ENCODE measurements at regions not wholly inside any gene's neighbourhood (a gene's known extent, or its start where the extent isn't known, plus 50 kb on each side); places are given as distances from the start of the nearest gene placed in this dataset.

- ATAC-seq: no peak
Measured at GRCh38 chr3:44033123-44033522, 208.6 kb upstream of the TOPAZ1 start.

GRCh38 chr3:44036850-44037249, 204.8 kb upstream of the TOPAZ1 start:
- Mint-ChIP-seq H3K27ac (no peak overlapping the region), H3K4me3 (no peak overlapping the region), H3K4me1 (ENCODE audit: low read depth in 2 of 2) (no peaks in the 10 kb centered on the region), H3K9me3 (no peaks in the 10 kb centered on the region), H3K27me3 (peaks cover 11 to 43% of the 10 kb centered on the region in 2 donors), H3K36me3 (no peaks in the 10 kb centered on the region)
- ATAC-seq (no peak), DNase-seq (ENCODE audit: low spot score) (no peak)

More at GRCh38 chr3:44033123-44033522, 208.6 kb upstream of the TOPAZ1 start:
- Mint-ChIP-seq H3K36me3 (no peaks in the 10 kb centered on the region), H3K4me3 (no peak overlapping the region), H3K27ac (no peak overlapping the region), H3K27me3 (peaks cover 14 to 27% of the 10 kb centered on the region in 2 donors), H3K9me3 (no peaks in the 10 kb centered on the region), H3K4me1 (ENCODE audit: low read depth in 2 of 2) (no peaks in the 10 kb centered on the region)
- DNase-seq (ENCODE audit: low spot score): no peak

DNA sequence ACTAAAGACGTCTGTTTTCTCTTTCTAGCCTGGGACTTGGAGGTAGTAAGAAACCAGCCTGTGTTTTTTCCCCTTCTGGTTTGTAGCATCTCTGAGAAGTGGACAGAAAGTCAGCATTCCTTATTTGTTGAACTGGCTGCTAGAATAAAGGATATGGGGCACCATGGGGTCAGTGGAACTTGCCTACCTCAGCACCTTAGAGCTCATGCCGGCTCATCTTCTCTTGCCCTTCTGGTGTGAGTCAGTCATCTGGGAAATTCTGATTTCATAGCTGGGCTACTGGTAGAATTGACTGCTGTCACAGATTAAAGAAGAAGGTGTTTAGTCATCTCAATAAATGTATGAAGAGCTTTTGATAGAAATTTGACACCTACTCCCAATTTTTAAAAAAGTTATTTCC, 202.7 kb upstream of the TOPAZ1 start:
- Mint-ChIP-seq H3K27ac (no peak overlapping the region), H3K4me1 (ENCODE audit: low read depth in 2 of 2) (no peaks in the 10 kb centered on the region), H3K9me3 (no peaks in the 10 kb centered on the region), H3K27me3 (peaks cover 8 to 28% of the 10 kb centered on the region in 2 donors), H3K36me3 (no peaks in the 10 kb centered on the region), H3K4me3 (no peak overlapping the region)
- ATAC-seq (no peak), DNase-seq (ENCODE audit: low spot score) (no peak)

GRCh38 chr3:44041726-44042125, 200.0 kb upstream of the TOPAZ1 start:
- peak in 1 of 2 donors; percentile 17 for ATAC-seq
- Mint-ChIP-seq H3K4me3 (no peak overlapping the region), H3K36me3 (no peaks in the 10 kb centered on the region), H3K27me3 (peaks cover 12 to 28% of the 10 kb centered on the region in 2 donors), H3K4me1 (ENCODE audit: low read depth in 2 of 2) (peaks cover 0 to 3% of the 10 kb centered on the region in 2 donors), H3K9me3 (no peaks in the 10 kb centered on the region), H3K27ac (no peak overlapping the region)
- DNase-seq (ENCODE audit: low spot score): no peak

DNA sequence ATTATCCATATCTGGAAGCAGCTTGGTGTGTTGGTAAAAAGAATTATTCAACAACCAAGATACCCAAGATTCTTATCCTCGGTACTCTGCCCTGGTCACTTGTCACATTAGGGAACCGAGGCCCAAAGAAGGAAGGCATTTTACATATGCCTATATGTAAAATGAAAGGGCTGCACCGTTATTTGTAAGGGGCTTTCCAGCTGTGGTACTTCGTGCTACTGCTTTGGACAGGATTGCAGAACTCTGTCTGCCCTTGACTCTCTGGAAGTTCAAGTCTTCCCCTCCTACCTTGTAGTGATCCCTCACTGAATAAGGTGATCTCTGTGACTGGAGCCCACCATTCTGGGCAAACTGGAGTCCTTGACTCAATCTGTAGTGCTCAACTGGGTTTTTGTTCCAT, 198.9 kb upstream of the TOPAZ1 start:
- peaks cover 12 to 28% of the 10 kb centered on the region in 2 donors for H3K27me3 Mint-ChIP-seq
- H3K4me3 Mint-ChIP-seq: no peak overlapping the region
- DNase-seq (ENCODE audit: low spot score) (no peak), ATAC-seq (no peak)
- no peaks in the 10 kb centered on the region for H3K9me3 Mint-ChIP-seq
- H3K4me1 Mint-ChIP-seq (ENCODE audit: low read depth in 2 of 2): peaks cover 0 to 3% of the 10 kb centered on the region in 2 donors
- H3K27ac Mint-ChIP-seq: no peak overlapping the region
- H3K36me3 Mint-ChIP-seq: no peaks in the 10 kb centered on the region

DNA sequence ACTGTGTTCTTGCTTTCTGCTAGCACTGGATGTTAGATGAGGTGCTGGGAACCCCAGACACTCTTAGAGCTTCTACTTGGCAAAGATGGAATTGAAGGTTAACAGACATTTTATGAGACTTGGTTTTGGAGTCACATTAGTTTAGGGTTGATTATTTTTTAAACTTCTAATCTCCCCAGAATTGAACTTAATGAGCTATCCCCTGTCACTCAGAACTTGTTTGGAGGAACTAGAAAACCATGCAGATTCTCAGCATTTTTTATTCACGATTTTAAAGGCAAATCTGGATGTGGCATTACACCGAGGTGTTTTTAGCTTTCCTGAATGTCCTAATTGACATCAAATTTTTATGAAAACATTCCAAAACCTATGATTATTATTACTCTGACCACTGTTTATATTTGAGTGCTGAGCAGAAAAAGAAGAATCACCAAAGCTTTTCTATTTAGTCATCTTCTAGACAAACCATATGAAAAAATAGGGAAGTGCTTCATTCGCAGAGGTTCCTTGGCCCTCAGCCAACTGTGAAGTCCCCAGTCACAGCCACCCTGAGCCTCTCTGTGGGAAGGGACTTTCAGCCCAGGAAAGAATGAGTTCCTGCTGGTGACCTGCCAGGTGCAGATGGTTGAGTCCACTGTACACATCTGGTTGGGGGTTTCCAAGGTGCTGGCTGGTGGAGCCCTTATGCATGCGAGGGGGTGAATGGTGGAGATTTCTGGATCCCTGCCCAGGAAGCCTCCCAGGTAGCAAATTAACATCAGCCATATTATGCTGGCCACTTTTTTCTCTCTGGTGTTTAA, 196.0 kb upstream of the TOPAZ1 start:
- no peaks in the 10 kb centered on the region for H3K9me3 Mint-ChIP-seq
- ATAC-seq (no peak), DNase-seq (ENCODE audit: low spot score) (no peak)

GRCh38 chr3:44047796-44048195, 193.9 kb upstream of the TOPAZ1 start:
- DNase-seq (ENCODE audit: low spot score) (no peak), ATAC-seq (no peak)
- Mint-ChIP-seq H3K36me3 (no peaks in the 10 kb centered on the region), H3K4me1 (ENCODE audit: low read depth in 2 of 2) (peaks cover 0 to 3% of the 10 kb centered on the region in 2 donors), H3K27ac (no peak overlapping the region), H3K9me3 (no peaks in the 10 kb centered on the region), H3K4me3 (no peak overlapping the region), H3K27me3 (peaks cover 7 to 9% of the 10 kb centered on the region in 2 donors)

More for the DNA sequence above, 196.0 kb upstream of the TOPAZ1 start:
- peaks cover 0 to 3% of the 10 kb centered on the region in 2 donors for H3K4me1 Mint-ChIP-seq (ENCODE audit: low read depth in 2 of 2)
- H3K27me3 Mint-ChIP-seq: peaks cover 9 to 13% of the 10 kb centered on the region in 2 donors
- H3K36me3 Mint-ChIP-seq: no peaks in the 10 kb centered on the region
- no peak overlapping the region for H3K27ac Mint-ChIP-seq
- H3K4me3 Mint-ChIP-seq: no peak overlapping the region

- no peaks in the 10 kb centered on the region for H3K9me3 Mint-ChIP-seq
- H3K27ac Mint-ChIP-seq: no peak overlapping the region
- H3K36me3 Mint-ChIP-seq: no peaks in the 10 kb centered on the region
- DNase-seq (ENCODE audit: low spot score) (no peak), ATAC-seq (no peak)
- no peak overlapping the region for H3K4me3 Mint-ChIP-seq
- H3K4me1 Mint-ChIP-seq (ENCODE audit: low read depth in 2 of 2): peaks cover 0 to 3% of the 10 kb centered on the region in 2 donors
- peaks cover 7 to 9% of the 10 kb centered on the region in 2 donors for H3K27me3 Mint-ChIP-seq
Measured at GRCh38 chr3:44048196-44048924, 193.3 kb upstream of the TOPAZ1 start.

GRCh38 chr3:44048949-44049348, 192.7 kb upstream of the TOPAZ1 start:
- H3K27ac Mint-ChIP-seq: no peak overlapping the region
- H3K4me3 Mint-ChIP-seq: no peak overlapping the region
- H3K27me3 Mint-ChIP-seq: peaks cover 10 to 12% of the 10 kb centered on the region in 2 donors
- H3K9me3 Mint-ChIP-seq: no peaks in the 10 kb centered on the region
- DNase-seq (ENCODE audit: low spot score) (no peak), ATAC-seq (no peak)
- H3K36me3 Mint-ChIP-seq: no peaks in the 10 kb centered on the region
- peaks cover 0 to 3% of the 10 kb centered on the region in 2 donors for H3K4me1 Mint-ChIP-seq (ENCODE audit: low read depth in 2 of 2)

- peaks cover 0 to 3% of the 10 kb centered on the region in 2 donors for H3K4me1 Mint-ChIP-seq (ENCODE audit: low read depth in 2 of 2)
- DNase-seq (ENCODE audit: low spot score) (no peak), ATAC-seq (no peak)
- H3K27ac Mint-ChIP-seq: no peak overlapping the region
- H3K27me3 Mint-ChIP-seq: peaks cover 14 to 15% of the 10 kb centered on the region in 2 donors
- no peak overlapping the region for H3K4me3 Mint-ChIP-seq
- H3K9me3 Mint-ChIP-seq: no peaks in the 10 kb centered on the region
- no peaks in the 10 kb centered on the region for H3K36me3 Mint-ChIP-seq
Measured at GRCh38 chr3:44050101-44050500, 191.6 kb upstream of the TOPAZ1 start.

- DNase-seq (ENCODE audit: low spot score): no peak
- no peak overlapping the region for H3K4me3 Mint-ChIP-seq
- no peak for ATAC-seq
- no peak overlapping the region for H3K27ac Mint-ChIP-seq
- no peaks in the 10 kb centered on the region for H3K9me3 Mint-ChIP-seq
- peaks cover 14 to 15% of the 10 kb centered on the region in 2 donors for H3K27me3 Mint-ChIP-seq
- H3K36me3 Mint-ChIP-seq: no peaks in the 10 kb centered on the region
- H3K4me1 Mint-ChIP-seq (ENCODE audit: low read depth in 2 of 2): peaks cover 0 to 3% of the 10 kb centered on the region in 2 donors
Measured at GRCh38 chr3:44050867-44051266, 190.8 kb upstream of the TOPAZ1 start.

DNA sequence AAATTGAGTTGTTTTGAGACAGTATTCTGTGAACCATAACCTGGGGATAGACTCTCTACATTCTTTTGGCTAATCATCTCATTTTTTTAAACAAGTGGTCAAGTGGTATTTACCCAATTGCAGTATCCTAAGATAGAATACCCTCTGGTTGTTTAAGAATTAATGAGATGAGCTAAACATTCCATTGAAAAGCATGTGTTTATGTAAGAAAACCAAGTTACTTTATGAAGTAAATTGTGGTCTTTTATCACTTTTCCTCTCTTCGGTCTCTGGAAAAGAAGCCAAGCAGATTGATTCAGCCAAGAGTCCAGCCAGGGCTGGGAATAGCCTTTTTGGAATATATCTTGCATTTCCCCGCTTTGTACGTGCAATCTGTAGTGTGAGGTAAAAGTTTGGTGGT, 185.7 kb upstream of the TOPAZ1 start:
- no peak for DNase-seq (ENCODE audit: low spot score)
- H3K27me3 Mint-ChIP-seq: peaks cover 37 to 46% of the 10 kb centered on the region in 2 donors
- H3K4me3 Mint-ChIP-seq: no peak overlapping the region
- no peaks in the 10 kb centered on the region for H3K36me3 Mint-ChIP-seq
- ATAC-seq: no peak
- H3K4me1 Mint-ChIP-seq (ENCODE audit: low read depth in 2 of 2): peaks cover 0 to 2% of the 10 kb centered on the region in 2 donors
- no peak overlapping the region for H3K27ac Mint-ChIP-seq
- no peaks in the 10 kb centered on the region for H3K9me3 Mint-ChIP-seq

DNA sequence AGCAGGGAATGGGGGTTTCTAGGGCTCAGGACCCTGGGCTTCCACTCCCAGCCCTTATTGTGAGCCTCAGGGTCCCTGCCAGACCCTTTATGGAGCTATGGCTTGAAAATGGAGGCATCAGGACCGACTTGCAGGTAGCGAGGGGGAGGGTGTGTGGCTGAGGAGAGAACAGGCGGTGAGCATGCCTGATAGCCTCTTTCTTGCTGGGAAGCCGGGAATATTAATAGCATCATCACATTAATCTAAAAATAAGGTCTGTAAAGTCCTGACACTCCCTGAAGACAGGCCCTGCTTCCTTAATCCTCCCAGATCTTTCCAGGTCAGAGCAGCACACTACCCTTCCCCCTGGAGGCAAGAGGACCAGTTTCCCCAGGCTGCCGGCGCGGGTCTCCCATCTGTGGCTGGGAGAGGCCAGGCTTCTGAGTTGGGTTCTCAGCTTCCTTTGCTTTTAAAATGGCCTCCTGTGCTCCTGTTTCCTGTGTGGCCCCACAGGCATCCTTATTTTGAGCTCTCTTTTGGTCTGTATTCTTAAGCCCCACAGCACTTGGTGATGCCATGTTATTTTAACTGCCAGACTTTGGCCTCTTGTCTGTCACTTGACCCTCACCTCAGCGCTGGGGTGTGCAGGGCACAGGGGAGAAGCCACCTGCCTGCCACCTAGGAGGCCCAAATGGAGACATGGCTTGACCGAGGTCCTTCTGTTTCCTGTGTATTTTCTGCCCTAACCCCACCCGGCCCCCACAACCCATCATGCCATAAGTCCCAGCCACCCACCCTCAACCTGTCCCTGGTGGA, 185.0 kb upstream of the TOPAZ1 start:
- Mint-ChIP-seq H3K9me3 (no peaks in the 10 kb centered on the region), H3K4me1 (ENCODE audit: low read depth in 2 of 2) (peaks cover 0 to 2% of the 10 kb centered on the region in 2 donors), H3K27me3 (peaks cover 37 to 46% of the 10 kb centered on the region in 2 donors), H3K4me3 (no peak overlapping the region), H3K27ac (no peak overlapping the region), H3K36me3 (no peaks in the 10 kb centered on the region)
- DNase-seq (ENCODE audit: low spot score): no peak
- ATAC-seq: peak in 1 of 2 donors; percentile 24

All from natural killer cell treated with Interleukin-12 subunit alpha and Interleukin-12 subunit beta and Interleukin-15 and Interleukin-18, amount 100 ng/mL, for 72 hours (primary cell).